CD4-positive, alpha-beta T cell (primary cell): ENCODE measurements at regions not wholly inside any gene's neighbourhood (a gene's known extent, or its start where the extent isn't known, plus 50 kb on each side); places are given as distances from the start of the nearest gene placed in this dataset.

Experiments
- ATAC-seq: fragments of 200-7000 bp; cut with Tn5 transposase; one replicate; pipeline ENCODE4 v1.10.0; 2022; ENCODE audit warnings: mild to moderate bottlenecking; ENCODE audit not compliant: poor library complexity
- CTCF ChIA-PET: fragments of 350-600 bp; sonication (Branson Sonifier 250); formaldehyde crosslinking; loops from one replicate; lab custom pipeline; 2021; ENCODE audit warnings: antibody characterized with exemption, inconsistent platforms; lab: Charles Lee
- POLR2A ChIA-PET: fragments of 350-600 bp; sonication (Branson Sonifier 250); formaldehyde crosslinking; loops from one replicate; lab custom pipeline; 2021; ENCODE audit warnings: antibody characterized with exemption, inconsistent platforms; lab: Charles Lee
- DNase-seq, 14 experiments: peaks; one replicate each; pipeline ENCODE4 v3.0.0-alpha.2; 2013 to 2020; ENCODE audit warnings: mixed read lengths in 2 of 14
- H3K27ac ChIP-seq, 2 donors: one replicate each; pipeline versions ENCODE4 v1.5.1 to v1.7.0; 2013; ENCODE audit warnings: low read length in 2 of 2, low read depth in 1 of 2, mild to moderate bottlenecking in 1 of 2
- H3K27me3 ChIP-seq, 2 experiments: 1 replicate in 1 of 2; 2 replicates in 1 of 2; pipeline versions ENCODE4 v1.6.1 to v1.7.0; 2013; ENCODE audit warnings: low read length in 2 of 2, control low read depth in 1 of 2, mild to moderate bottlenecking in 1 of 2, moderate library complexity in 1 of 2; ENCODE audit not compliant: insufficient read depth in 2 of 2, control insufficient read depth in 1 of 2
- H3K36me3 ChIP-seq: one replicate; pipeline ENCODE4 v1.6.1; 2013; ENCODE audit warnings: low read length, control low read depth; ENCODE audit not compliant: insufficient read depth
- H3K4me1 ChIP-seq: one replicate; pipeline ENCODE4 v1.6.1; 2013; ENCODE audit warnings: low read length, control low read depth; ENCODE audit not compliant: insufficient read depth
- H3K4me3 ChIP-seq: one replicate; pipeline ENCODE4 v1.5.1; 2013; ENCODE audit warnings: mild to moderate bottlenecking, low read length, moderate library complexity
- H3K9me3 ChIP-seq, 2 experiments: 1 replicate in 1 of 2; 2 replicates in 1 of 2; pipeline versions ENCODE4 v1.6.1 to v1.7.0; 2013; ENCODE audit warnings: low read length in 2 of 2, mild to moderate bottlenecking in 2 of 2, control low read depth in 1 of 2, moderate library complexity in 1 of 2; ENCODE audit not compliant: control insufficient read depth in 1 of 2, insufficient read depth in 1 of 2
- H3K27ac Mint-ChIP-seq: one replicate; pipeline ENCODE4 v1.8.0; 2020; ENCODE audit warnings: mixed read lengths
- H3K27me3 Mint-ChIP-seq: one replicate; pipeline ENCODE4 v1.8.0; 2021; ENCODE audit warnings: mixed read lengths
- H3K36me3 Mint-ChIP-seq: one replicate; pipeline ENCODE4 v1.8.0; 2021; ENCODE audit warnings: low read depth, mixed read lengths
- H3K4me1 Mint-ChIP-seq: one replicate; pipeline ENCODE4 v1.8.0; 2021; ENCODE audit warnings: low read depth, mixed read lengths
- H3K4me3 Mint-ChIP-seq: one replicate; pipeline ENCODE4 v1.8.0; 2020; ENCODE audit warnings: mild to moderate bottlenecking, mixed read lengths
- H3K9me3 Mint-ChIP-seq: one replicate; pipeline ENCODE4 v1.8.0; 2020; ENCODE audit warnings: mixed read lengths
- intact Hi-C, 2 experiments: fragments of 100-400 bp; cut with DNase I in 1 of 2; cut with micrococcal nuclease in 1 of 2; formaldehyde crosslinking; loops; one replicate each; pipeline versions ENCODE4 v1.15.1 to v1.9.0; 2023 to 2025; cut with DNase I, micrococcal nuclease
- TF ChIP-seq, protein P1 (sequence below): fragments of 200-600 bp; IDR thresholded peaks from one replicate; pipeline ENCODE4 v1.8.0; 2022; ENCODE audit warnings: antibody characterized with exemption, mild to moderate bottlenecking

DNA sequence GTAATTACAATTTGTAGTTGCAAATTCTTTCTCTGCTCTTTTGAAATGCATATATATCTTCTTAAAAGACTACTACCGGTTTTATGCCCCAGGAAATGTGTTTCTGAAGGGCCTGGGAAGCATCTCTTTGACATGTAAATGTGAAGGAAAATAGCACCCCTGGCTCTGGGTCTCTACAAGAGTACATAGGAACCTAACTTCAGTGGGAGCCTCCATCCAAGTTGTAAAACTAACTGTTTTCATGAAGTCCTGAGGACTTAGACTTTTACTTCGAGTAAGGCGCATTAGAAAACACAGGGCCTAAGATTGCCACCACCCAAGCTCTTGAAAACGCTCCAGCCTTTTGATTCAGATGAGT, 99.4 kb downstream of the CBLN2 start:
- no peaks in the 10 kb centered on the region for H3K27me3 ChIP-seq
- H3K4me1 ChIP-seq = no peaks in the 10 kb centered on the region
- peaks cover 0 to 3% of the 10 kb centered on the region in 2 experiments for H3K9me3 ChIP-seq
- H3K4me1 Mint-ChIP-seq = no peaks in the 10 kb centered on the region
- H3K9me3 Mint-ChIP-seq = peaks cover 6% of the 10 kb centered on the region
- no peaks in the 10 kb centered on the region for H3K36me3 Mint-ChIP-seq
- intact Hi-C loops = no loop called here
- no peak overlapping the region for H3K4me3 ChIP-seq
- DNase-seq (no peak), ATAC-seq (no peak)
- CTCF ChIA-PET = no interaction called here
- no peaks in the 10 kb centered on the region for H3K27me3 Mint-ChIP-seq
- POLR2A ChIA-PET = no interaction called here
- H3K36me3 ChIP-seq = no peaks in the 10 kb centered on the region
- TF ChIP-seq, protein P1, sequence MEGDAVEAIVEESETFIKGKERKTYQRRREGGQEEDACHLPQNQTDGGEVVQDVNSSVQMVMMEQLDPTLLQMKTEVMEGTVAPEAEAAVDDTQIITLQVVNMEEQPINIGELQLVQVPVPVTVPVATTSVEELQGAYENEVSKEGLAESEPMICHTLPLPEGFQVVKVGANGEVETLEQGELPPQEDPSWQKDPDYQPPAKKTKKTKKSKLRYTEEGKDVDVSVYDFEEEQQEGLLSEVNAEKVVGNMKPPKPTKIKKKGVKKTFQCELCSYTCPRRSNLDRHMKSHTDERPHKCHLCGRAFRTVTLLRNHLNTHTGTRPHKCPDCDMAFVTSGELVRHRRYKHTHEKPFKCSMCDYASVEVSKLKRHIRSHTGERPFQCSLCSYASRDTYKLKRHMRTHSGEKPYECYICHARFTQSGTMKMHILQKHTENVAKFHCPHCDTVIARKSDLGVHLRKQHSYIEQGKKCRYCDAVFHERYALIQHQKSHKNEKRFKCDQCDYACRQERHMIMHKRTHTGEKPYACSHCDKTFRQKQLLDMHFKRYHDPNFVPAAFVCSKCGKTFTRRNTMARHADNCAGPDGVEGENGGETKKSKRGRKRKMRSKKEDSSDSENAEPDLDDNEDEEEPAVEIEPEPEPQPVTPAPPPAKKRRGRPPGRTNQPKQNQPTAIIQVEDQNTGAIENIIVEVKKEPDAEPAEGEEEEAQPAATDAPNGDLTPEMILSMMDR = no peak
- no peak overlapping the region for H3K27ac ChIP-seq
- H3K4me3 Mint-ChIP-seq = no peak overlapping the region
- no peak overlapping the region for H3K27ac Mint-ChIP-seq

DNA sequence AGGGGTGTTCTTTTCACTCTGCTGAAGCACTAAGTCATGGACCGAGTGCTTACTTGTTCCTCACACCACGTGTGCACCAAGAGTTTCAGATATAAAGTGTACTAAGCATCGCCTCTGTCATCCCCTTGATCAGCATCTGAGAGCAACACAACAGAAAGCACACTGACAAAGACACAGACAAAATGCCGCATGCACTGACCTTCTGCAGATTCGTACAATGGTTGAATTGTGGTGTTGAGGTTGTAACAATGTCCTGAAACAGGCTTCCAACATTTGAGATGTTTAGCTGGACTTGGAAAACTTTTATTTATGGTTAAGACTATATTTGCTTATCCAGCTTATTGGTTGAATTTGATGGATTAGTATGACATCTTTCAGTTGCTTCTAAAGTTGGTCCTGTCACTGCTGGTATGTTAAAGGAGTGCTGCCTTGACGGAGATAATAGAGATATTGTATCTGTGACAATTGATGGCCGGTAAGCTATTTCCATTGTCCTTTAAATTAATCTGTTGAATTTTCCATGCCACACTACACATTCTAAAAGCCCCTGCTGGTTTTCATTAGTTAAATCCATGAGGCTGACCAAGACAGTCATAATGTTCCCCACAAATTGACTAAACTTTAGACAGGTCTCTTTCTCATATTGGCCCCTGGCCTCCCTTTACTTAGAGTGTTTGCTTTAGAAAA, 99.9 kb downstream of the CBLN2 start:
- H3K27ac ChIP-seq = no peak overlapping the region
- H3K4me3 ChIP-seq = no peak overlapping the region
- Mint-ChIP-seq H3K9me3 (peaks cover 3% of the 10 kb centered on the region), H3K36me3 (no peaks in the 10 kb centered on the region), H3K27ac (no peak overlapping the region), H3K4me1 (no peaks in the 10 kb centered on the region), H3K27me3 (no peaks in the 10 kb centered on the region), H3K4me3 (no peak overlapping the region)
- no peaks in the 10 kb centered on the region for H3K4me1 ChIP-seq
- ChIA-PET CTCF (no interaction called here), POLR2A (no interaction called here)
- H3K27me3 ChIP-seq = no peaks in the 10 kb centered on the region
- TF ChIP-seq, protein P1 = no peak
- intact Hi-C loops = no loop called here
- H3K9me3 ChIP-seq = peaks cover 0 to 3% of the 10 kb centered on the region in 2 experiments
- ATAC-seq (no peak), DNase-seq (no peak)
- no peaks in the 10 kb centered on the region for H3K36me3 ChIP-seq

DNA sequence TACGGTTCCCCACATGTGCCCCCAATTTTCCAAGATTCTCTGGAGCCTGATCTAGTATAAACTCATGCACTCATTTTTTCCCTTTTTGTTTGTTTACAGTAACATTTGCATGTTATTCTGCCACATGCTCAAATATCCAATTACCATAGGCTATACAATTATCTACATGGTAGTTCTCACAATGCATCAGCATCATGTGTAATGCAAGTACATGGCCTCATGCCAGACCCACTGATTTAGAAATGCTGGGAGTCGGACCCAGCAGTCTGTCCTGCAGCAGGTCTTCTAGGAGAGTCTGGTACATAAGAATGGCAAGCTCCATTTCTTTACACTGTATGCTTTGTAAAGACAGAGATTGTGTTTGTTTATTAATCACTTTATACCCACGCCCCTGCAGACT, 107.7 kb downstream of the CBLN2 start:
- DNase-seq (no peak), ATAC-seq (no peak)
- no peak overlapping the region for H3K4me3 Mint-ChIP-seq
- Histone ChIP-seq H3K36me3 (no peaks in the 10 kb centered on the region), H3K9me3 (peaks cover 0 to 3% of the 10 kb centered on the region in 2 experiments), H3K27me3 (no peaks in the 10 kb centered on the region), H3K4me1 (no peaks in the 10 kb centered on the region), H3K4me3 (no peak overlapping the region), H3K27ac (no peak overlapping the region)
- H3K36me3 Mint-ChIP-seq = no peaks in the 10 kb centered on the region
- TF ChIP-seq, protein P1 = no peak
- no peaks in the 10 kb centered on the region for H3K27me3 Mint-ChIP-seq
- no peak overlapping the region for H3K27ac Mint-ChIP-seq
- CTCF ChIA-PET = no interaction called here
- H3K4me1 Mint-ChIP-seq = no peaks in the 10 kb centered on the region
- intact Hi-C loops = loop anchor here in 1 of 2 experiments (10.0 kb wide), 1 partner anchor 62 kb away; no protein-coding TSS in a partner anchor
- POLR2A ChIA-PET = no interaction called here
- peaks cover 4% of the 10 kb centered on the region for H3K9me3 Mint-ChIP-seq
